A673 (cell line): ENCODE measurements at regions not wholly inside any gene's neighbourhood (a gene's known extent, or its start where the extent isn't known, plus 50 kb on each side); places are given as distances from the start of the nearest gene placed in this dataset.

Source experiments
- BruUV-seq: library from RNA; stranded (reverse); fragments of 400-500 nt; replicated peaks from 2 replicates; lab custom pipeline; 2021; lab: Mats Ljungman, UMichigan
- CTCF ChIA-PET: fragments of 300-600 bp; sonication (Branson Sonifier 250); formaldehyde crosslinking; loops from one replicate; lab custom pipeline; 2022; ENCODE audit warnings: antibody characterized with exemption; lab: Charles Lee
- POLR2A ChIA-PET: fragments of 300-600 bp; sonication (Branson Sonifier 250); formaldehyde crosslinking; loops from one replicate; lab custom pipeline; 2022; ENCODE audit warnings: antibody characterized with exemption; ENCODE audit not compliant: low non-redundant PET; lab: Charles Lee
- DNase-seq: peaks from one replicate; pipeline ENCODE4 v3.0.0-alpha.2; 2015; ENCODE audit warnings: low spot score
- H3K27ac ChIP-seq: fragments of 200-600 bp; sonication (generic); 2 replicates; pipeline ENCODE4 v1.5.1; 2016; ENCODE audit warnings: mixed run types, low read depth, mild to moderate bottlenecking, mixed read lengths, antibody characterized with exemption, low read length; ENCODE audit not compliant: poor library complexity, severe bottlenecking
- H3K27me3 ChIP-seq: fragments of 200-600 bp; sonication (generic); replicated peaks from 2 replicates; pipeline ENCODE4 v1.6.1; 2017; ENCODE audit warnings: mixed run types, low read depth, mild to moderate bottlenecking, mixed read lengths, antibody characterized with exemption, low read length; ENCODE audit not compliant: insufficient read depth, poor library complexity
- H3K36me3 ChIP-seq: fragments of 200-600 bp; sonication (generic); 2 replicates; pipeline ENCODE4 v1.6.1; 2016; ENCODE audit warnings: mixed run types, mild to moderate bottlenecking, mixed read lengths, antibody characterized with exemption, low read length; ENCODE audit not compliant: insufficient read depth, poor library complexity, severe bottlenecking
- H3K4me1 ChIP-seq: fragments of 200-600 bp; sonication (generic); 2 replicates; pipeline ENCODE4 v1.6.1; 2017; ENCODE audit warnings: mixed run types, mild to moderate bottlenecking, mixed read lengths, antibody characterized with exemption, low read length; ENCODE audit not compliant: insufficient read depth, poor library complexity, severe bottlenecking
- H3K4me3 ChIP-seq: fragments of 200-600 bp; sonication (generic); 2 replicates; pipeline ENCODE4 v1.5.1; 2016; ENCODE audit warnings: low read depth, mixed run types, mild to moderate bottlenecking, mixed read lengths, low read length; ENCODE audit not compliant: poor library complexity, severe bottlenecking
- H3K9me3 ChIP-seq: fragments of 200-600 bp; sonication (generic); 2 replicates; pipeline ENCODE4 v1.6.1; 2016; ENCODE audit warnings: mixed run types, low read depth, mild to moderate bottlenecking, mixed read lengths, antibody characterized with exemption, low read length; ENCODE audit not compliant: poor library complexity, severe bottlenecking
- EZH2 ChIP-seq: fragments of 200-600 bp; sonication (generic); IDR thresholded peaks from 2 replicates; pipeline ENCODE4 v1.6.1; 2017; ENCODE audit warnings: borderline replicate concordance, low read depth, mild to moderate bottlenecking, mixed read lengths, antibody characterized with exemption, low read length; ENCODE audit not compliant: poor library complexity, severe bottlenecking
- intact Hi-C: fragments of 100-400 bp; cut with micrococcal nuclease; formaldehyde crosslinking; loops from one replicate; pipeline ENCODE4 v1.10.0; 2022; ENCODE audit not compliant: unreplicated experiment
- TF ChIP-seq, protein P1 (sequence below): fragments of 300-800, 200-600 bp; sonication (generic); conservative IDR thresholded peaks from 2 replicates; pipeline ENCODE4 v1.5.1; 2017; ENCODE audit warnings: low read depth, mild to moderate bottlenecking, antibody characterized with exemption, low read length, moderate library complexity, mixed read lengths

GRCh38 chr17:77807051-77807745, 151.3 kb upstream of the TNRC6C start:
- ChIA-PET POLR2A (no interaction called here), CTCF (no interaction called here)
- intact Hi-C loops, result no loop called here
- Histone ChIP-seq H3K27ac (no peak overlapping the region), H3K4me1 (peaks cover 4% of the 10 kb centered on the region), H3K4me3 (no peak overlapping the region), H3K9me3 (no peaks in the 10 kb centered on the region), H3K27me3 (no peaks in the 10 kb centered on the region), H3K36me3 (no peaks in the 10 kb centered on the region)
- no peak for TF ChIP-seq EZH2
- TF ChIP-seq, protein P1, sequence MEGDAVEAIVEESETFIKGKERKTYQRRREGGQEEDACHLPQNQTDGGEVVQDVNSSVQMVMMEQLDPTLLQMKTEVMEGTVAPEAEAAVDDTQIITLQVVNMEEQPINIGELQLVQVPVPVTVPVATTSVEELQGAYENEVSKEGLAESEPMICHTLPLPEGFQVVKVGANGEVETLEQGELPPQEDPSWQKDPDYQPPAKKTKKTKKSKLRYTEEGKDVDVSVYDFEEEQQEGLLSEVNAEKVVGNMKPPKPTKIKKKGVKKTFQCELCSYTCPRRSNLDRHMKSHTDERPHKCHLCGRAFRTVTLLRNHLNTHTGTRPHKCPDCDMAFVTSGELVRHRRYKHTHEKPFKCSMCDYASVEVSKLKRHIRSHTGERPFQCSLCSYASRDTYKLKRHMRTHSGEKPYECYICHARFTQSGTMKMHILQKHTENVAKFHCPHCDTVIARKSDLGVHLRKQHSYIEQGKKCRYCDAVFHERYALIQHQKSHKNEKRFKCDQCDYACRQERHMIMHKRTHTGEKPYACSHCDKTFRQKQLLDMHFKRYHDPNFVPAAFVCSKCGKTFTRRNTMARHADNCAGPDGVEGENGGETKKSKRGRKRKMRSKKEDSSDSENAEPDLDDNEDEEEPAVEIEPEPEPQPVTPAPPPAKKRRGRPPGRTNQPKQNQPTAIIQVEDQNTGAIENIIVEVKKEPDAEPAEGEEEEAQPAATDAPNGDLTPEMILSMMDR, result no peak
- no peak for DNase-seq
- no TSS peak for BruUV-seq

- no TSS peak for BruUV-seq
- ChIA-PET POLR2A (no interaction called here), CTCF (no interaction called here)
- Histone ChIP-seq H3K27ac (no peak overlapping the region), H3K36me3 (no peaks in the 10 kb centered on the region), H3K27me3 (no peaks in the 10 kb centered on the region), H3K4me3 (no peak overlapping the region), H3K9me3 (no peaks in the 10 kb centered on the region), H3K4me1 (peaks cover under 1% of the 10 kb centered on the region)
- TF ChIP-seq, protein P1, result no peak
- TF ChIP-seq EZH2, result no peak
- DNase-seq, result no peak
- intact Hi-C loops, result no loop called here
Measured at GRCh38 chr17:77807746-77808441, 150.6 kb upstream of the TNRC6C start.

DNA sequence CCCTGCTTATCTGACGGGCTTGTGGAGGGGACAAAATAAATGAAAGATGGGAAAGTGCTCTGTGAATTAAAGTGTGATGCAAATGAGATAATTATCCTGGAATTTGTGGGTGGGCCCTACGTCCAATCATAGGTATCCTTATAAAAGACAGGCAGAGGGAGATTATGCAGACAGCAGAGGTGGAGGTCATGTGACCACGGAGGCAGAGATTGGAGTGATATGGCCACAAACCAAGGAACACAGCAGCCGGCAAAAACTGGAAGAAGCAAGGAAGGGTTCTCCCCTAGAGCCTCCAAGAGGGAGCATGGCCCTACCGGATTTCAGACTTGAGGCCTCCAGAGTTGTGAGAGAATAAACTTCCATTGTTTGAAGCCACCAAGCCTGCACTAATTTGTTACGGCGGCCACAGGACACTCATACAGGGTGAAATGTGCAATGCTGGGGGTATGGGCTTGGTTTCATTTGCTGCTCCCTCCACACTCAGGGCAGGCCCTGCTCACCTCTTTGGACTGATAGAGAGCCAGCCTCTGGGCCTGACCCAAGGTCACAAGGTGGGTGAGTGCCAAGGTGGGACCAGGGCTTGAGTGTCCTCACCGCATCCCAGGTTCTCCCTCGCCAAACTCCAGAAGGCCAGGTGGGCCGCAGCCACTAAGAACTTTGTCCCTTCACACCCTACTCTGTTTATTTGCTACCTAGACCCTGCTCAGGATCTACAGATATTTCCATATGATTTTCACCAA, 149.6 kb upstream of the TNRC6C start:
- H3K9me3 ChIP-seq, result no peaks in the 10 kb centered on the region
- TF ChIP-seq, protein P1, result no peak
- no peak for TF ChIP-seq EZH2
- BruUV-seq, result no TSS peak
- H3K27me3 ChIP-seq, result no peaks in the 10 kb centered on the region
- CTCF ChIA-PET, result no interaction called here
- no peak overlapping the region for H3K27ac ChIP-seq
- POLR2A ChIA-PET, result no interaction called here
- intact Hi-C loops, result no loop called here
- no peaks in the 10 kb centered on the region for H3K36me3 ChIP-seq
- no peak for DNase-seq
- H3K4me3 ChIP-seq, result no peak overlapping the region
- H3K4me1 ChIP-seq, result no peaks in the 10 kb centered on the region
